HG02588 (cell line): ENCODE measurements at regions not wholly inside any gene's neighbourhood (a gene's known extent, or its start where the extent isn't known, plus 50 kb on each side); places are given as distances from the start of the nearest gene placed in this dataset.

Experiments
- ATAC-seq: cut with Tn5 transposase; IDR thresholded peaks from one replicate; pipeline ENCODE4 v1.9.1; 2021; ENCODE audit warnings: mild to moderate bottlenecking, moderate library complexity; ENCODE audit not compliant: unreplicated experiment

- ATAC-seq, result no peak
Measured at GRCh38 chr18:78724214-78724914, 255.3 kb upstream of the SALL3 start.

GRCh38 chr18:78725426-78725825 is 254.2 kb upstream of the SALL3 start:
- ATAC-seq, result no peak

- ATAC-seq, result no peak
Measured at GRCh38 chr18:78726326-78727056, 253.1 kb upstream of the SALL3 start.

GRCh38 chr18:78727057-78727739 is 252.4 kb upstream of the SALL3 start:
- no peak for ATAC-seq

- ATAC-seq, result no peak
Measured at GRCh38 chr18:78727877-78728783, 251.5 kb upstream of the SALL3 start.

GRCh38 chr18:78728784-78729467 is 250.7 kb upstream of the SALL3 start:
- no peak for ATAC-seq

GRCh38 chr18:78730546-78730945 is 249.1 kb upstream of the SALL3 start:
- ATAC-seq, result no peak

GRCh38 chr18:78731016-78731397 is 248.6 kb upstream of the SALL3 start:
- ATAC-seq, result no peak

GRCh38 chr18:78731398-78732032 is 248.1 kb upstream of the SALL3 start:
- no peak for ATAC-seq

- ATAC-seq, result no peak
Measured at GRCh38 chr18:78732273-78733210, 247.1 kb upstream of the SALL3 start.

GRCh38 chr18:78733762-78734613 is 245.6 kb upstream of the SALL3 start:
- ATAC-seq, result no peak

GRCh38 chr18:78734614-78734945 is 245.0 kb upstream of the SALL3 start:
- ATAC-seq, result no peak

GRCh38 chr18:78735131-78736014 is 244.2 kb upstream of the SALL3 start:
- ATAC-seq, result no peak

GRCh38 chr18:78736015-78736690 is 243.5 kb upstream of the SALL3 start:
- ATAC-seq, result no peak

- ATAC-seq, result no peak
Measured at GRCh38 chr18:78737006-78737915, 242.4 kb upstream of the SALL3 start.
